Neural cell (in vitro differentiated cells): ENCODE measurements at regions not wholly inside any gene's neighbourhood (a gene's known extent, or its start where the extent isn't known, plus 50 kb on each side); places are given as distances from the start of the nearest gene placed in this dataset.

Source experiments
- H2AFZ ChIP-seq: fragments of 200-600, 300-800 bp; sonication (generic), shearing (Covaris generic); 2 replicates; pipeline ENCODE4 v1.6.0; 2014; ENCODE audit warnings: low read depth, mild to moderate bottlenecking, antibody characterized with exemption, low read length, moderate library complexity
- H3F3A ChIP-seq: fragments of 200-600 bp; shearing (Covaris generic); 2 replicates; pipeline ENCODE4 v1.6.1; 2016; ENCODE audit warnings: mild to moderate bottlenecking, moderate library complexity, mixed read lengths, antibody characterized with exemption, low read length; ENCODE audit not compliant: insufficient read depth, poor library complexity, severe bottlenecking
- H3K27ac ChIP-seq: fragments of 200-600, 300-800 bp; sonication (generic), shearing (Covaris generic); 2 replicates; pipeline ENCODE4 v1.5.1; 2014; ENCODE audit warnings: mild to moderate bottlenecking, low read length, moderate library complexity
- H3K27me3 ChIP-seq: fragments of 300-800, 200-600 bp; sonication (generic), shearing (Covaris generic); 2 replicates; pipeline ENCODE4 v1.6.0; 2014; ENCODE audit warnings: mild to moderate bottlenecking, low read depth, low read length, moderate library complexity; ENCODE audit not compliant: insufficient read depth
- H3K36me3 ChIP-seq: fragments of 300-800, 200-600 bp; sonication (generic), shearing (Covaris generic); 2 replicates; pipeline ENCODE4 v1.5.1; 2014; ENCODE audit warnings: mild to moderate bottlenecking, antibody characterized with exemption, low read length, moderate library complexity; ENCODE audit not compliant: insufficient read depth
- H3K4me2 ChIP-seq: fragments of 300-800, 200-600 bp; sonication (generic), shearing (Covaris generic); 2 replicates; pipeline ENCODE4 v1.6.0; 2014; ENCODE audit warnings: mild to moderate bottlenecking, low read length
- H3K4me3 ChIP-seq: fragments of 300-800, 200-600 bp; sonication (generic), shearing (Covaris generic); 2 replicates; pipeline ENCODE4 v1.5.1; 2014; ENCODE audit warnings: mild to moderate bottlenecking, low read length, moderate library complexity
- H3K79me2 ChIP-seq: fragments of 200-600 bp; shearing (Covaris generic); replicated peaks from 2 replicates; pipeline ENCODE4 v1.6.0; 2014; ENCODE audit warnings: mild to moderate bottlenecking, low read length, moderate library complexity; ENCODE audit not compliant: insufficient read depth
- H3K9ac ChIP-seq: fragments of 300-800, 200-600 bp; sonication (generic), shearing (Covaris generic); 2 replicates; pipeline ENCODE4 v1.6.1; 2016; ENCODE audit warnings: mild to moderate bottlenecking, low read length, mixed read lengths
- H3K9me2 ChIP-seq: fragments of 200-600 bp; shearing (Covaris generic); 2 replicates; pipeline ENCODE4 v1.6.1; 2016; ENCODE audit warnings: mild to moderate bottlenecking, low read length, mixed read lengths; ENCODE audit not compliant: insufficient read depth
- H3K9me3 ChIP-seq: fragments of 200-600, 300-800 bp; sonication (generic), shearing (Covaris generic); 2 replicates; pipeline ENCODE4 v1.6.1; 2016; ENCODE audit warnings: mild to moderate bottlenecking, mixed run types, low read length, moderate library complexity, mixed read lengths
- H4K20me1 ChIP-seq: fragments of 200-600 bp; shearing (Covaris generic); 2 replicates; pipeline ENCODE4 v1.6.1; 2016; ENCODE audit warnings: mild to moderate bottlenecking, mixed run types; ENCODE audit not compliant: insufficient read depth
- CTCF ChIP-seq: fragments of 450-650 bp; IDR thresholded peaks from 2 replicates; pipeline ENCODE4 v1.5.1; 2014; ENCODE audit warnings: antibody characterized with exemption, mild to moderate bottlenecking, moderate library complexity; ENCODE audit not compliant: poor library complexity, severe bottlenecking
- EP300 ChIP-seq: fragments of 450-650 bp; conservative IDR thresholded peaks from 2 replicates; pipeline ENCODE4 v1.6.1; 2014; ENCODE audit warnings: antibody characterized with exemption, mild to moderate bottlenecking, moderate library complexity; ENCODE audit not compliant: poor library complexity, severe bottlenecking
- EZH2 ChIP-seq: fragments of 200-600, 300-800 bp; shearing (Covaris generic), sonication (generic); IDR thresholded peaks from 2 replicates; pipeline ENCODE4 v1.6.1; 2014; ENCODE audit warnings: antibody characterized with exemption, low read length, borderline replicate concordance, mild to moderate bottlenecking; ENCODE audit not compliant: insufficient read depth, poor library complexity, severe bottlenecking
- MXI1 ChIP-seq: fragments of 450-650 bp; conservative IDR thresholded peaks from 2 replicates; pipeline ENCODE4 v1.6.1; 2014; ENCODE audit warnings: antibody characterized with exemption, mild to moderate bottlenecking; ENCODE audit not compliant: poor library complexity, severe bottlenecking
- POLR2AphosphoS5 ChIP-seq: IDR thresholded peaks from 2 replicates; pipeline ENCODE4 v1.6.1; 2012
- RAD21 ChIP-seq: fragments of 450-650 bp; conservative IDR thresholded peaks from 2 replicates; pipeline ENCODE4 v1.6.1; 2014; ENCODE audit warnings: antibody characterized with exemption, mild to moderate bottlenecking, moderate library complexity
- SMC3 ChIP-seq: fragments of 450-650 bp; conservative IDR thresholded peaks from 2 replicates; pipeline ENCODE4 v1.6.1; 2014; ENCODE audit warnings: antibody characterized with exemption, mild to moderate bottlenecking, moderate library complexity; ENCODE audit not compliant: poor library complexity
- TAF1 ChIP-seq: IDR thresholded peaks from 2 replicates; pipeline ENCODE4 v1.6.1; 2012; ENCODE audit warnings: low read depth
- TF ChIP-seq, protein P1 (sequence below): IDR thresholded peaks from 2 replicates; pipeline ENCODE4 v1.6.1; 2012; ENCODE audit warnings: borderline replicate concordance

DNA sequence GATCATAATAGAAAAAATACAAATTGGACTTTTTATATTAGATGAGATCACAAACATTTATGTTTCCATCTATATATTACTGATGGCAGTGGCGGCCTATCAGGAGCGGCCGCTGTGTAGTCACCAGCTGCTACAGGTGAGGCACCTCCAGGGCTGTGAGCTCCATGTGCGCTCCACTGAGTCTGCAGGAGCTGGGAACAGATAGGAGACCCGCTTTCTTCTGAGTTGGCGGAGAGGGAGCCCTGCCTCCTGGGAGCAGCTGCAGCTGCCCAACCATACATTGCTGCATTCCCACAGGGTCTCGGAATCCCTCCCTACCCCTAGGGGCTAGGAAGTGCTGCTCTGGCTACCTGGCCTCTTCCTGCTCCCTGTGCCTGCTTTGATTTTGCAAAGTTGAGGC lies 812.9 kb downstream of the PDHA2 start:
- TF ChIP-seq RAD21 (no peak), EZH2 (no peak), TAF1 (no peak), MXI1 (no peak), EP300 (no peak), CTCF (no peak), SMC3 (no peak), POLR2AphosphoS5 (no peak)
- TF ChIP-seq, protein P1, sequence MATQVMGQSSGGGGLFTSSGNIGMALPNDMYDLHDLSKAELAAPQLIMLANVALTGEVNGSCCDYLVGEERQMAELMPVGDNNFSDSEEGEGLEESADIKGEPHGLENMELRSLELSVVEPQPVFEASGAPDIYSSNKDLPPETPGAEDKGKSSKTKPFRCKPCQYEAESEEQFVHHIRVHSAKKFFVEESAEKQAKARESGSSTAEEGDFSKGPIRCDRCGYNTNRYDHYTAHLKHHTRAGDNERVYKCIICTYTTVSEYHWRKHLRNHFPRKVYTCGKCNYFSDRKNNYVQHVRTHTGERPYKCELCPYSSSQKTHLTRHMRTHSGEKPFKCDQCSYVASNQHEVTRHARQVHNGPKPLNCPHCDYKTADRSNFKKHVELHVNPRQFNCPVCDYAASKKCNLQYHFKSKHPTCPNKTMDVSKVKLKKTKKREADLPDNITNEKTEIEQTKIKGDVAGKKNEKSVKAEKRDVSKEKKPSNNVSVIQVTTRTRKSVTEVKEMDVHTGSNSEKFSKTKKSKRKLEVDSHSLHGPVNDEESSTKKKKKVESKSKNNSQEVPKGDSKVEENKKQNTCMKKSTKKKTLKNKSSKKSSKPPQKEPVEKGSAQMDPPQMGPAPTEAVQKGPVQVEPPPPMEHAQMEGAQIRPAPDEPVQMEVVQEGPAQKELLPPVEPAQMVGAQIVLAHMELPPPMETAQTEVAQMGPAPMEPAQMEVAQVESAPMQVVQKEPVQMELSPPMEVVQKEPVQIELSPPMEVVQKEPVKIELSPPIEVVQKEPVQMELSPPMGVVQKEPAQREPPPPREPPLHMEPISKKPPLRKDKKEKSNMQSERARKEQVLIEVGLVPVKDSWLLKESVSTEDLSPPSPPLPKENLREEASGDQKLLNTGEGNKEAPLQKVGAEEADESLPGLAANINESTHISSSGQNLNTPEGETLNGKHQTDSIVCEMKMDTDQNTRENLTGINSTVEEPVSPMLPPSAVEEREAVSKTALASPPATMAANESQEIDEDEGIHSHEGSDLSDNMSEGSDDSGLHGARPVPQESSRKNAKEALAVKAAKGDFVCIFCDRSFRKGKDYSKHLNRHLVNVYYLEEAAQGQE: no peak
- Histone ChIP-seq H3K4me2 (no peak overlapping the region), H3F3A (no peaks in the 10 kb centered on the region), H3K27me3 (peaks cover 4% of the 10 kb centered on the region), H2AFZ (no peak overlapping the region), H3K27ac (no peak overlapping the region), H3K9me2 (no peaks in the 10 kb centered on the region), H3K79me2 (no peaks in the 10 kb centered on the region), H3K4me3 (no peak overlapping the region), H3K9ac (no peak overlapping the region), H4K20me1 (no peaks in the 10 kb centered on the region), H3K36me3 (no peaks in the 10 kb centered on the region), H3K9me3 (no peaks in the 10 kb centered on the region)

- Histone ChIP-seq H3K9ac (no peak overlapping the region), H4K20me1 (no peaks in the 10 kb centered on the region)
These were observed 814.2 kb downstream of the PDHA2 start for GRCh38 chr4:96654045-96654444.

More at GRCh38 chr4:96654045-96654444, 814.2 kb downstream of the PDHA2 start:
- Histone ChIP-seq H3K27ac (no peak overlapping the region), H3K9me2 (no peaks in the 10 kb centered on the region), H3K4me3 (no peak overlapping the region), H3K36me3 (no peaks in the 10 kb centered on the region), H3K4me2 (no peak overlapping the region), H3K79me2 (no peaks in the 10 kb centered on the region), H3K9me3 (no peaks in the 10 kb centered on the region), H3K27me3 (peaks cover 4% of the 10 kb centered on the region), H3F3A (no peaks in the 10 kb centered on the region), H2AFZ (no peak overlapping the region)
- TF ChIP-seq RAD21 (no peak), CTCF (no peak), MXI1 (no peak), EP300 (no peak), EZH2 (no peak), SMC3 (no peak), POLR2AphosphoS5 (no peak), TAF1 (no peak)
- TF ChIP-seq, protein P1: no peak
